ENCODE measurements at regions not wholly inside any gene's neighbourhood (a gene's known extent, or its start where the extent isn't known, plus 50 kb on each side); places are given as distances from the start of the nearest gene placed in this dataset.

- Histone ChIP-seq H4K20me1 (ENCODE audit: insufficient read depth) (no peaks in the 10 kb centered on the region), H3K9me2 (ENCODE audit: insufficient read depth) (peaks cover 3% of the 10 kb centered on the region; the same call in 1 of the 2 replicates), H3K4me3 (replicated peaks in 1 of 2; ENCODE audit: low read depth in 1 of 2, low read length in 2 of 2) (no peak overlapping the region), H3K9me3 (ENCODE audit: control insufficient read depth in 1 of 2, insufficient read depth in 1 of 2, low read depth in 1 of 2, low read length in 2 of 2) (no peaks in the 10 kb centered on the region), H3K4me1 (ENCODE audit: control insufficient read depth in 1 of 2, insufficient read depth in 2 of 2, low read length in 2 of 2) (peaks cover 0 to 10% of the 10 kb centered on the region in 2 experiments; a peak in 1 of 4 replicates), H2AFZ (ENCODE audit: low read depth, low read length, poor library complexity, severe bottlenecking) (no peak overlapping the region), H3K27me3 (ENCODE audit: insufficient read depth, low read length) (no peaks in the 10 kb centered on the region), H3K4me2 (ENCODE audit: low read length) (no peak overlapping the region), H3K27ac (ENCODE audit: low read depth, low read length) (no peak overlapping the region), H3K79me2 (ENCODE audit: insufficient read depth, low read length) (no peaks in the 10 kb centered on the region), H3K36me3 (ENCODE audit: control insufficient read depth in 1 of 2, insufficient read depth in 2 of 2, low read length in 2 of 2) (no peaks in the 10 kb centered on the region), H3K9ac (ENCODE audit: low read length) (no peak overlapping the region)
- CTCF ChIA-PET = no interaction called here
- TF ChIP-seq CTCF (IDR thresholded peaks at IDR 0.05 in 2 of 3, conservative IDR thresholded peaks at IDR 0.05 in 1 of 3; ENCODE audit: borderline replicate concordance in 1 of 3, insufficient read depth in 1 of 3, low read depth in 2 of 3, low read length in 2 of 3) = no peak
- no TSS peak for BruUV-seq (replicated peaks)
- no peak for DNase-seq (ENCODE audit: low read depth, low spot score)
- no peak for ATAC-seq
- RAD21 ChIA-PET (ENCODE audit: low non-redundant PET in 1 of 2, low total read pairs in 2 of 2, uncharacterized antibody in 2 of 2, unreplicated experiment in 2 of 2) = no interaction called here
- intact Hi-C loops (cut with micrococcal nuclease) = no loop called here
- POLR2A ChIA-PET = no interaction called here
These were observed 389.2 kb downstream of the ADAM29 start for GRCh38 chr4:175307326-175307725.

- H3K36me3 ChIP-seq (ENCODE audit: control insufficient read depth in 1 of 2, insufficient read depth in 2 of 2, low read length in 2 of 2) = no peaks in the 10 kb centered on the region
- intact Hi-C loops (cut with micrococcal nuclease) = no loop called here
- peaks cover 3% of the 10 kb centered on the region; the same call in 1 of the 2 replicates for H3K9me2 ChIP-seq (ENCODE audit: insufficient read depth)
- BruUV-seq (replicated peaks) = no TSS peak
- H4K20me1 ChIP-seq (ENCODE audit: insufficient read depth) = no peaks in the 10 kb centered on the region
- peak overlapping the region; percentile 70 for H2AFZ ChIP-seq (ENCODE audit: low read depth, low read length, poor library complexity, severe bottlenecking)
- H3K4me2 ChIP-seq (ENCODE audit: low read length) = peak overlapping the region; percentile 8; the same call in 1 of the 2 replicates
- DNase-seq (ENCODE audit: low read depth, low spot score) (peak; percentile 15), ATAC-seq (peak; percentile 69)
- H3K79me2 ChIP-seq (ENCODE audit: insufficient read depth, low read length) = no peaks in the 10 kb centered on the region
- H3K27me3 ChIP-seq (ENCODE audit: insufficient read depth, low read length) = no peaks in the 10 kb centered on the region
- RAD21 ChIA-PET (ENCODE audit: low non-redundant PET in 1 of 2, low total read pairs in 2 of 2, uncharacterized antibody in 2 of 2, unreplicated experiment in 2 of 2) = no interaction called here
- H3K27ac ChIP-seq (ENCODE audit: low read depth, low read length) = no peak overlapping the region
- H3K9ac ChIP-seq (ENCODE audit: low read length) = no peak overlapping the region
- CTCF ChIA-PET = no interaction called here
- peaks cover 0 to 10% of the 10 kb centered on the region in 2 experiments; a peak in 1 of 4 replicates for H3K4me1 ChIP-seq (ENCODE audit: control insufficient read depth in 1 of 2, insufficient read depth in 2 of 2, low read length in 2 of 2)
- POLR2A ChIA-PET = no interaction called here
- H3K9me3 ChIP-seq (ENCODE audit: control insufficient read depth in 1 of 2, insufficient read depth in 1 of 2, low read depth in 1 of 2, low read length in 2 of 2) = no peaks in the 10 kb centered on the region
- TF ChIP-seq EGR1 (IDR thresholded peaks at IDR 0.05; ENCODE audit: low read depth) (no peak), JUND (IDR thresholded peaks at IDR 0.05) (0 out of 2 replicates have a peak, but pooled peaks have one; percentile 10), FOSL1 (IDR thresholded peaks at IDR 0.05; ENCODE audit: low read depth) (0 out of 2 replicates have a peak, but pooled peaks have one; percentile 29)
- H3K4me3 ChIP-seq (replicated peaks in 1 of 2; ENCODE audit: low read depth in 1 of 2, low read length in 2 of 2) = no peak overlapping the region
These were observed 390.1 kb downstream of the ADAM29 start for GRCh38 chr4:175308236-175308635.
